ENCODE measurements at regions not wholly inside any gene's neighbourhood (a gene's known extent, or its start where the extent isn't known, plus 50 kb on each side); places are given as distances from the start of the nearest gene placed in this dataset.
"Not testable (repeated sequence)": the region's sequence is repeated elsewhere in the genome, so short reads cannot be mapped to it uniquely, and the experiment has no call there.

DNA sequence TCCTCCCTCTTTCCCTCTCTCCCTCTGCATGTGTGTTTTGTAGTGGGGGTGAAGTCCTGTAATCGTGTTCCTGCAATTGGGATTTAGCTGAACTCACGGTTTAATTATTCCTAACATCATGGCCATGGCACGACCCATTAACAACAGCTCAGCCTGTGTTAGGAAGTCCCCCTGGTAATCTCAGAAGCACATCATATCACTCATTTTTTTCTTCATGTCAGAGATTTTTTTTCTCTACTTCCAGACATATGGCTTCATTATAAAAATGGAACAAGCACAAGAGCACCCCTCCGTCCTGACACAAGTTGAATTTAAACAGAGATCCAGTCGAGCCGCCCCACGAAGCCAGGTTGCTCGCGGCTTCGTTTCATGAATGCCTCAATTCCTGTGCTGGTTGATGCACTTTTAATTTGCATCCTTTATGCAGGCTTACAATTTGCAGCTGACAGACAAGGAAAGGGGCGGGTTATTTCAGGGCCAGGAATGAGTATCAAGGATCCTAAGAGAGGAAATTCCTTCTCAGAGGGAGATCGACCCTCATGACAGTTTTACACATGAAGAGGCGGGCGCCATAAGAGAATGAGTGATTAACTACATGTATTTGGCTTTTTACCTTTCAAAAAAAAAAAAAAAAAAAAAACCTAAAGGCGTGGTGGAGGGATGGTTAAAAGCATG lies 192.9 kb downstream of the MAF start:
- no peak for DNase-seq (ENCODE audit: low spot score)

GRCh38 chr16:79407005-79407404 lies 193.5 kb downstream of the MAF start:
- no peak for DNase-seq (ENCODE audit: low spot score)

DNA sequence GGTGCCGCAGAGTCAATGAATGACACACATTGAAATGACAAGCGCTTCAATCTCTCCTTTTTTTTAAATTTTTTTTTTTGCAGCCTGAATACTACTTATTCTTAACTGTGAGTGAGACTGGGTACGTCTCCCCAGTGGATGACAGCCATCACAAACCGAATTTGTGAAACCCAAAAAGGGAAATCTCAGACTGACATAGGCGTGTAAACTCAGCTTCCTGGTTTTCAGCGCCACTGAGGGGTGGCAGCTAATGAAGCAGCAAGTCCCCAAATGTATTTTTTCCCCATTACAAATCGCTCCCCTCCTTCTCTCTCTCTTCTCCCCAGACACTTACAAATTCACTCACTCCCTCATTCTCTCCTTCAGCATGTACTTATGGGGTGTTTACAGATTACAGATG lies 196.0 kb downstream of the MAF start:
- DNase-seq (ENCODE audit: low spot score): no peak

DNA sequence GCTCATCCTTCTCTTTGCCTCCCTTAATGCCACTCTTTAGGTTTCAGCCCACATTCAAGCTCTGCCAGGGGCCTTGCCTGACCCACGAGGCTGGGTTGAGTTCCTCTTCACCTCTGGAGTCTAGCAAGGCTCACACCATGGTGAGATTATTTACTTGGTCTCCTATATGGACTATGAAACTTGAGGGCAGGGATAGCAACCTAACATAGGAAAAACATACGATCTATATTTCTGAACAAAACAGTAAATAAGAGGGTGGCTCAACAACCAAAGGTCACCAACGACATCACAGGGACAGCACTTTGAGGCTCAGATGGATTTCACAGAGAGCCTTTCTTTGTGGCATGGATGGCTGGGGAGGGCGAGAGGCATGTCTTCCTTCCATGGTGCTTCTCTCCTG lies 197.0 kb downstream of the MAF start:
- DNase-seq (ENCODE audit: low spot score): no peak

- no peak for DNase-seq (ENCODE audit: low spot score)
These were observed 197.6 kb downstream of the MAF start for GRCh38 chr16:79402920-79403319.

- DNase-seq (ENCODE audit: low spot score): peak; percentile 57
These were observed 198.2 kb downstream of the MAF start for GRCh38 chr16:79402356-79402755.

DNA sequence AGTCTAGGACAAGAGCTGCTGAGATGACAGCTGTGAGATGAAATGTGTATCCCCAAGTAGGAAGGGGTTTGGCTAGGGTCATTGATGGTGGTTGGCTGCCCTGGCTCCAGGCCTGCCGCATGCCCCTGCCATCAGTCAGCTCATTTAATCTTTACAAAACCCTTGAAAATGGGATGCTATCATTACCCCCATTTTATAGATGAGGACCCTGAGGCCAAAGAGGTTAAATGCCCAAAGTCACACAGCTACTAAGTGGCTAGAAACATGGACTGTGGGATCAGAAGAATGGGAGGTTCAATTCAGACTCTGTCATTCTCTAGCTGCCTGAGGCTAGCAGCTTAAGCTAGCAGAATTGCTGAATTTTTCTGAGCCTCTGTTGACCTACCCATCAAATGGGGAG lies 198.8 kb downstream of the MAF start:
- DNase-seq (ENCODE audit: low spot score): no peak

DNA sequence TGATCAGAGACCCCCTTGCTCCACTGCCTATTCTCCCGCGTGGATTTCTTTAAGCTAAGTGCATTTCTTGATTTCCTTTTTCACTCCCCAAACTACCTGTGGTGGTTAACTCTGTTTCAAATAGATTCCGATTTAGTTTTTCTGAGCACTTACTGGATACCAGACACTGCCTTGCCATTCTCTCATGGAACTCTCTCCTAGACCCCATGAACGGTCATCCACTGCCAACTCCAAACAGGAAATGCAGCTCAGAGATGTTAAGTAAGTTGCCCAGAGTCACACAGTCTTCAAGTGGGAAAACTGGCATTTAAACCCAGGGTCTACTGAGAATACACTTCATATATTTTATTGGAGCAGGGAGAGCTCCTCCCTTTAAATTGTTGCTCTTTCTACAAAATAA lies 199.4 kb downstream of the MAF start:
- no peak for DNase-seq (ENCODE audit: low spot score)

DNA sequence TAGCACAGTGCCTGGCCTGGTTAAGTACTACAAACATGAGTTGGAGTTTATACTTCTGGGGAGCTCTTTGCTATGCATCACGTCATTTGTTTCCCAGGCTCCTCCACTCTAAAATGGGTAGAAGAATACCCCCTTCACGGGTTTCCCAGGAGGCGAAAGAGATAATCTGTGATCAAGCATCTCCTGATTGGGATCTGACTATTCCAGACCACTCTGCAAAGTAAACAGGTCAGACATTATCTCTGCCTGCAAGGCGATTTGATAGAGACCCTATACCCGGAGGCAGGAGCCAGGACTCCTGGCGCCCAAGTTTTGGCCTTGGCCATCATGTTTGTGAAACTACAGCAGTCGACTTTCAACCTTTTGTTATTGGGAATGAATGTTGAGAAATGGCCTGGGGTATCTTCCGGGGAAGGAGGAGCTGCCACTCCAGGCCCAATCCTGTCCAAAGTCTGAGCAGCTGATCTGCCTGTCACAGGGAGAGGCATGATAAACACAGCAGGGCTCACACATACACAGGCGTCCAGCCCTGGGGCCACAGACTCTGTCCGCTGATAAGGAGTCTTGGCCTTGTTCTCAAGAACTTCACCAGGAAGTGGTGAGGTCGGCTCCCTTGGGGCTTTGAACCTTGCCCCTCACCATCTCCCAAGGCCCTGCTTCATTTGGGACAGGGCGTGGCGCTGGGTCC lies 199.9 kb downstream of the MAF start:
- peak; percentile 33 for DNase-seq (ENCODE audit: low spot score)

DNA sequence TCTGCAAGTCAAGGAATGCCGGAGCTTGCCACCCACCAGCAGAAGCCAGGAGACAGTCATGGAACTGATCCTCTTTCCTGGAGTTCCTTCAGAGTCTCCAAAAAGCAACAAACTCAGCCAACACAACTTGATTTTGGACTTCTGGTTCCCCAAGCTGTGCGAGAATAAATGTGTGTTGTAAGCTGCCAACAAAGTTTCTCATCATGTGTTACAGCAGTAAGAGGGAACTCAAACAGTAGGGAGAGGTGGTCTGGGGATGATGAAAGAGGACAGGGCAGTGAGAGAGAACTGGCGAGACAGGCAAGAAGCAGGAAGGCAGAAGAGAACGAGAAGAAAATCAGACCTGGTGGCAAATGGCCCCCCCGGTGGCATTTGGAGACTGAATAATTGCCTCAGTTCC lies 204.9 kb downstream of the MAF start:
- no peak for DNase-seq (ENCODE audit: low spot score)

- DNase-seq (ENCODE audit: low spot score): no peak
These were observed 206.3 kb downstream of the MAF start for GRCh38 chr16:79394206-79394605.

DNA sequence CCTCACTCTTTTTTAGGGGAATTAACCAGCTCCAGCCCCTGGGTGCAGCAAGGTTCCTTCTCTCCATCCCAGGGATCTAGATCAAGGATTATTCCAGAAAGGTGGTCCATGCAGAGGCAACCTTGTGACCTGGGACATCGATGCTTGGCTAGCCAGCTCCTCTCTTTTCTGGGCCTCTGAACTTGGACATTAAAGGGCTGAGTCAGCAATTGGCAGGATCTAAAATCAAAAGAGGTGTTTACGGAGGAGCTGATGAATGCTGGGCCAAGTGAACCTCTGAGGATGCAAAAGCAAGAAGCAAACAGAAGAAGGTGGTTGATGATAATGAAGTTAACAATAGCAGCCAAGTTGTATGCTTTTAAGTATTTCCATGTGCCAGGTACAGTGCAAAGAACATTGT lies 207.0 kb downstream of the MAF start:
- no peak for DNase-seq (ENCODE audit: low spot score)

GRCh38 chr16:79393127-79393526 lies 207.4 kb downstream of the MAF start:
- DNase-seq (ENCODE audit: low spot score): no peak

DNA sequence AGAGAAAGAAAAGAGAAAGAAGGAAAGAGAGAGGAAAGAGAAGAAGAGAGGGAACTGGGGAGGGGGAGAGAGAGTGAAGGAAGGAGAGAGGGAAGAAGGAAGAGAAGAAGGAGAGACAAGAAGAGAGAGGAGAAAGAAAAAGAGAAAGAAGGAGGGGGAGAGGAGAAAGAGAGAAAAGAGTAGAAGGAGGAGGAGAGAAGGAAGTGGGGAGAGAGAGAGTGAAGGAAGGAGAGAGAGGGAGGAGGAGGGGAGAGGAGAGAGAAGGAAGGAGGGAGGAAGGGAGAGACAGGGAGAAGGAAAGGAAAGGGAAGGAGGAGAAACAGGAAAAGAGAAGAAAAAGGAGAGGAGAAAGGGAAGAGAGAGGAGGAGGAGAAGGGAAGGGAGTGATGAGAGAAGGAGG lies 208.5 kb downstream of the MAF start:
- no peak for DNase-seq (ENCODE audit: low spot score)

DNA sequence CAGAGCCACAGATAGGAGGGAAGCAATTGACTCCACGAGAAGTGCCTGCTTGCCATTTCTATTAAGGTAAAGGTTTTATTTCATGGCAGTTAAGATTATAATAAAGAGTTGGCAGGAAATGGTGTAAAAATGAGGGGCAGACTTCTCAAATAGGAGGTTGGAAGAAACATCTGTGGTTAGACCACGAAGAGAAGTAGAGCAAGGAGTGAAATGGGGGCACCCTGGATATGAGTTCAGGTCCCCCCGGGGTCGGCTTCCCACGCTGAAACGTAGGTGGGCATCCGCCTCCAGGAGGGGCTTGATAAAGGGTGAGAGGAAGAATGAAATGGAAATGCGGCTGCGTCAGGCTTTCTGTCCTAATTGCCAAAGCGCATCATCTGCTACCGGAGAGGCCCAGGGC lies 209.1 kb downstream of the MAF start:
- no peak for DNase-seq (ENCODE audit: low spot score)

DNA sequence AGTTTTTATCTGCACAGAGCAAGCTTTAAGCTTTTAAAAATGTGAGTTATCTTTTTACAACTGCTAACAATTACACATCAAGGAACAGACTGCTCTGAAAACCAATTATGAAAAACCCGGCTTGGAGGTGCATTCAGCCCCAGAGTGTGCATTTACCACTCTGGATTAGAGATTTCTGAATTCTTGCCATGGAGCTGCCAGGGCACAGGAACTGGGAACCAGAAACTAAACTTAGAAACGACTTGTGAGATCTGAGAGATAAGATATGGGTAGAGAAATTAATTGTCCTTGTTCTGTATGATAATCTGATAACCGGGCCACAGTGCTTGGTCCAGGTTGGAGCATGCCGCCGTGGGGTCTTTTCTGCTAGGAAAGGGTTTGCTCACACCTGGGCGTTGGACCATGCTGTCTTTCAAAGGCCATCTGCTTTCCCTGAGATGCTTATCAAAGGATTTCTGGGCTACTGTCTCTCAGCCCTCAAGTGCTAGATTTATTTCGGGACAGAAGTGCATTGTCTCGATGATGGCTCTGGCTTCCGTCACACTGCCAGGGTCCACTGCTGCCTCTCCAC lies 210.0 kb downstream of the MAF start:
- no peak for DNase-seq (ENCODE audit: low spot score)

DNA sequence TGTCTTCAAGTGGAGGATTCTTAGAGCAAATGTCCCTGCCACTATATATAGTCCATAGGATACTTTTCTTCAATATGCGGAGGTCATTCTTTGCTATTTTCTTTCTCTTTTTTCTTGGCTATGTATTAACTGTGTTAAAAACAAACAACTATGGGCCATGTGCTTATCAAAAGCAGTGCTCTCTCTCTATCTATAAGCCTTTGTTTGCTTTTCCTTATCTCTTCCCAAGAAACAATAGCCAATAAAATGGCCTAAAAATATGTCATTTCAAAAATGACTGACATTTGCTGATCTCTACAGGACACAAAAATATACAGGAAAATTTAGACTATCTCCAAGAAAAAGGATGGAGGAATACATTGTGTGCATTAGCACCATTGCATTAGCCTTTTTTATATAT lies 212.1 kb downstream of the MAF start:
- no peak for DNase-seq (ENCODE audit: low spot score)

- DNase-seq (ENCODE audit: low spot score): no peak
These were observed 214.2 kb downstream of the MAF start for GRCh38 chr16:79386299-79386698.

DNA sequence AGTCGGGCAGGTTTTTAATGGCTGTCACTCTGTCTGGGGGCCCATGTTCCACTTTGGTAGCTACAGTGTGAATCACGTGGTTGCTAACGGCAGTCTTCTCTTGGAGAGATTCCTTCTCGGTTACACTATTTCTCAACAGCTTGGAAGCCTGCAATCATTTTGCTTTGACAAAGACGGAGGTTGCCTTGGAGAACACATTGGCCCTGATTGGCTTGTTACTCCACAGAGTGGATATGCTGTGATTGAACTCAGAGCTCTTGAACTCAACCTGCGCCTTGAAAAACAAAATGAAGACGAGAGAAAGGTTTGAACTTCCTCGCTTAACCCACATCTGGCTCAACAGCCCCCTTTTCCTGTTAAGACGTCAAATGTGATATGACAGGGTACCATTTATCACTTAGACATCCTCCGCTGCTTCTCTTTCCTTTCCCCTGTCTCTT lies 218.9 kb downstream of the MAF start:
- no peak for DNase-seq (ENCODE audit: low spot score)

DNA sequence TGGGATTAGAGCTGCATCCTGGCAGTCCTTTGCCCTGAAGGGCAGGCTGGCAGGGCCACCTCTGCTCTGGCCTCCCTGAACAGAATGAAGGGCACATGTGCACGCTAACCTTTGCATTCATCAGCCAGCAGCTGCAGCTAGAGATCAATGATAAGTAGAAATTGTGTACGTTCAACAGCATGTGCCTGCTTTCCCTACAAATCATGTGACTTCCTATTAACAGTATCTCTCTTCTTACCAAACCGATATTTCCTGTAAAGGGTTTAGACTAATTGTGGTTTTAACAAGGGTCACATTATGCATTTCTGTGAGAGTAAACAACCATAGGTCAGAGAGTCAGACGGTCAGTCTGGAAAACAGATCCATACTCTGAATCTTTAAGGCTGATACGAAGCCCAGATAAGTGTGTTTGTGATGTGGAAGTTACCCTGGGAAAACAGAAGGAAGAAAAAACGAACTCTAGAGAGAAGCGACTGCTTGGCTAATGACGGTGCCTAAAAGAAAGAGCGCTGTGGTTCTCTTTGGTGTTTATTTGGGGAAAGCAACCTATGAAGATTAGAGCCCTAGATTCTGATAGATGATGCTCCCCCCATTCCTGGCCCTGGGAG lies 219.4 kb downstream of the MAF start:
- DNase-seq (ENCODE audit: low spot score): peak; percentile 18

DNA sequence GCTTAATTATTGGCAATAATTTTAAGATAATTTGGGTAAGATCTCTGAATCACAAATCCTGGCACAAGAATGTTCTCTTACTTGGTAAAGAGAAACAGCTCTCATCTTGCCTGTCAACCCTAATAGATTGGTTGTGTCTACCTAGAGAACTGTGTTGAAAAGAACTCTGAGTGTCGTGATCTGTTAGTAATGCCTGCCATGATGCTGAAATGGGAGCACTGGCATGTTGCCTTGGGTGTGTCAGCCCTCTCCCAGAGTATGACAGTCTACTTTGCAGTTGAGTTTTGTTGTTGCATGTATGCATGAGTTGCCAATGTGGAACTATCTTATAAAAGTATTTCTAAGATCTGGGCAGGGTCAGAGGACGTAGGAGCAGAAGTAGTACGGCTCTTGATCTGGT lies 221.4 kb downstream of the MAF start:
- DNase-seq (ENCODE audit: low spot score): no peak

DNA sequence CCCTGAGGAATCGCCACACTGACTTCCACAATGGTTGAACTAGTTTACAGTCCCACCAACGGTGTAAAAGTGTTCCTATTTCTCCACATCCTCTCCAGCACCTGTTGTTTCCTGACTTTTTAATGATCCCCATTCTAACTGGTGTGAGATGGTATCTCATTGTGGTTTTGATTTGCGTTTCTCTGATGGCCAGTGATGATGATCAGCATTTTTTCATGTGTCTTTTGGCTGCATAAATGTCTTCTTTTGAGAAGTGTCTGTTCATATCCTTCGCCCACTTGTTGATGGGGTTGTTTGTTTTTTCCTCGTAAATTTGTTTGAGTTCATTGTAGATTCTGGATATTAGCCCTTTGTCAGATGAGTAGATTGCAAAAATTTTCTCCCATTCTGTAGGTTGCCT lies 223.5 kb downstream of the MAF start:
- not testable (repeated sequence) for DNase-seq (ENCODE audit: low spot score)

DNA sequence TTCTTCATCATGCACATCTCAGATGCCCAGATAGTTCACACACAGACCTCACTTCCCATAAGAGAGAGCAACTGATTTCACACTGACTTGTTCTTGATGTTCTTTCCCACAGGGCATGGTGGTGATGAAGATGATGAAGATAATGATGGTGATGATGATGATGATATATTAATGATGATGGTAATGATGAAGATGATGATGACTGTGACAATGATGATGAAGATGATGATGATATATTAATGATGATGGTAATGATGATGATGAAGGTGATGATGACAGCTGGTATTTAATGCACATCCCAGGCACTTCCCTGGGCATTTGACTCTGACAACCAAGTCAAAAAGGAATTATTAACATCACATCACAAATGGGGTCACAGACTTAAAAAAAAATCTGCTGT lies 225.2 kb downstream of the MAF start:
- no peak for DNase-seq (ENCODE audit: low spot score)
